ENCODE measurements at regions not wholly inside any gene's neighbourhood (a gene's known extent, or its start where the extent isn't known, plus 50 kb on each side); places are given as distances from the start of the nearest gene placed in this dataset.

- TF ChIP-seq GATA2 (CRISPR knock-in tag; IDR thresholded peaks at IDR 0.05) (no peak), MAX (IDR thresholded peaks at IDR 0.05; ENCODE audit: low read depth) (no peak)
These were observed 168.8 kb upstream of the ARID2 start (continued) for GRCh38 chr12:45560689-45561088.

DNA sequence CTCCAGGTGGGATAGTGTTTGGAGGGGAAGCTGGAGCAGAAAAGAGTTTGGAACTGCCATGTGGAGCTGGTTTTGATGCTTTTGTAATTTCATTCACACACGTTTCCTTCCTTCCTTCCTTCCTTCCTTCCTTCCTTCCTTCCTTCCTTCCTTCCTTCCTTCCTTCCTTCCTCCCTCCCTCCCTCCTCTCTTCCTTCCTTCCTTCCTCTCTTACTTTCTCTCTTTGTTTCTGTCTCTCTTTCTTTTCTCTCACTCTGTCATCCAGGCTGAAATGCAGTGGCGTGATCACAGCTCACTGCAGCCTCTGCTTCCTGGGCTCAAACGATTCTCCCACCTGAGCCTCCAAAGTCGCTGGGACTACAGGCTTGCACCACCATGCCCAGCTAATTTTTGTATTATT lies 168.0 kb upstream of the ARID2 start:
- Histone ChIP-seq H3K9ac (no peak overlapping the region), H3K27ac (ENCODE audit: low read depth in 2 of 2, low read length in 1 of 2) (no peak overlapping the region), H2AFZ (ENCODE audit: low read depth) (no peak overlapping the region), H3K36me3 (replicated peaks in 1 of 2; ENCODE audit: control insufficient read depth in 1 of 2, insufficient read depth in 2 of 2, low read length in 1 of 2) (no peaks in the 10 kb centered on the region), H3K9me3 (no peaks in the 10 kb centered on the region), H3F3A (replicated peaks; ENCODE audit: insufficient read depth) (no peaks in the 10 kb centered on the region), H3K27me3 (ENCODE audit: insufficient read depth) (no peaks in the 10 kb centered on the region), H3K4me1 (ENCODE audit: control insufficient read depth in 1 of 2, insufficient read depth in 2 of 2, low read depth in 1 of 2, low read length in 1 of 2) (no peaks in the 10 kb centered on the region; a peak in 1 of 4 replicates), H3K4me3 (ENCODE audit: low read depth in 2 of 2, low read length in 1 of 2) (no peak overlapping the region), H3K79me2 (ENCODE audit: insufficient read depth) (no peaks in the 10 kb centered on the region), H4K20me1 (ENCODE audit: insufficient read depth) (no peaks in the 10 kb centered on the region), H3K4me2 (no peak overlapping the region), H3K9me2 (no peaks in the 10 kb centered on the region; the same call in 1 of the 2 replicates)
- CTCF ChIA-PET, result no interaction called here
- no peak for DNase-seq
- TF ChIP-seq GABPA (IDR thresholded peaks at IDR 0.05; ENCODE audit: low read depth) (no peak), NRF1 (IDR thresholded peaks at IDR 0.05; ENCODE audit: low read depth, low read length) (no peak), RFX5 (IDR thresholded peaks at IDR 0.05; ENCODE audit: low read length) (no peak), EP300 (IDR thresholded peaks at IDR 0.05; ENCODE audit: borderline replicate concordance in 1 of 2, low read depth in 1 of 2, low read length in 1 of 2) (no peak), MXI1 (IDR thresholded peaks at IDR 0.05; ENCODE audit: low read depth, low read length) (no peak), TCF12 (IDR thresholded peaks at IDR 0.05) (no peak), TAF1 (IDR thresholded peaks at IDR 0.05; ENCODE audit: borderline replicate concordance, low read depth, low read length) (no peak), ZBTB33 (IDR thresholded peaks at IDR 0.05; ENCODE audit: borderline replicate concordance, low read depth) (no peak), FOXJ3 (CRISPR knock-in tag; IDR thresholded peaks at IDR 0.05) (no peak), EZH2phosphoT487 (IDR thresholded peaks at IDR 0.05; ENCODE audit: borderline replicate concordance, low read depth) (no peak), MEF2A (IDR thresholded peaks at IDR 0.05; ENCODE audit: borderline replicate concordance, low read depth) (no peak), RXRA (IDR thresholded peaks at IDR 0.05; ENCODE audit: borderline replicate concordance, low read depth) (no peak), REST (IDR thresholded peaks at IDR 0.05; ENCODE audit: low read depth, low read length) (no peak), SMC3 (IDR thresholded peaks at IDR 0.05; ENCODE audit: low read depth, low read length) (no peak), TEAD4 (IDR thresholded peaks at IDR 0.05; ENCODE audit: borderline replicate concordance, insufficient read depth) (no peak), USF2 (IDR thresholded peaks at IDR 0.05; ENCODE audit: borderline replicate concordance, low read depth, low read length) (no peak), MAX (IDR thresholded peaks at IDR 0.05; ENCODE audit: low read depth) (no peak)
- 51% methylated on average over 4 of the region's 4 CpGs for WGBS (ENCODE audit: low lambda C conversion rate)
- POLR2A ChIA-PET, result no interaction called here

Data from SK-N-SH (cell line).